ENCODE measurements at regions not wholly inside any gene's neighbourhood (a gene's known extent, or its start where the extent isn't known, plus 50 kb on each side); places are given as distances from the start of the nearest gene placed in this dataset.

DNA sequence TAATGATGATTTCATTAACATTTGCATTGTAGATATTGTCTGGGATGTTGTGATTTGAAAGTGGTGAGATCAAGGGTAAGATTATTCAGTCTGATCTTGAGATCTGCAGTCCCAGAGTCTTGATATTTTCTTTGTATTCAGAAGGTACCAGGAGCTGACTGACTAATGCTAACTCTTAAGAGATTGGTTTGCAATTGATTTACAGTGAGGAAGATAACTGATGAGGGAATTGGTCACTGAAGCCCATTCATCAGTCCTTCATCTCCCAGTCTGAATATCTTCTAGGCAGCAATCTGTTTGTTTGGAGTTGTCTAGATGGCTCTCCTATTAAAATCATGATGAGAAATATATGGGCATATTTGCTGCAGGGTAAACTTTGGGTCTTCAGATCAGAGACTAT lies 473.7 kb downstream of the ARL4A start:
- DNase-seq (ENCODE audit: insufficient read length, low spot score) (no peak), FAIRE-seq (no peak)

- FAIRE-seq, result no peak
These were observed 478.4 kb downstream of the ARL4A start for GRCh38 chr7:13165854-13166253.

DNA sequence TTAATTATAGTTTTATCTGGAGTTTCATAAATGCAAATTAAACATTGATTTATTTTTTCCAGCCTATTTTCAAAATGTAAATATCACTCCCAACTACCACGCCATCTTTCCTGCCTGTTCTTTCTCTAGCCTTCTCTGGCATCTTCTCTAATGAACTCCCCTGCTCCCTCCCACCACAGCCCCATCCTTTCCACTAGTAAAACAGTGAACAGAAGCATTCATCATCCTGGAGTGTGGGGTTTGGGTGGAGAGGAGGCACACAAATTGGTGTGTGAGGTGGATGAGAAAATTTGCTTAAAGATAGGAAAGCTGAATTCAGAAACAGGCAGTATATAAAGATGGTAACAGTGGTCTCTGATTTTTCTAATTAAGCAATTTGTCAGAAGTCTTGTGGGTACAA lies 479.4 kb downstream of the ARL4A start:
- FAIRE-seq, result no peak
- no peak for DNase-seq (ENCODE audit: insufficient read length, low spot score)

More at GRCh38 chr7:13165854-13166253, 478.4 kb downstream of the ARL4A start:
- DNase-seq (ENCODE audit: insufficient read length, low spot score), result no peak

- FAIRE-seq (no peak), DNase-seq (ENCODE audit: insufficient read length, low spot score) (no peak)
These were observed 481.9 kb downstream of the ARL4A start for GRCh38 chr7:13169356-13169755.

DNA sequence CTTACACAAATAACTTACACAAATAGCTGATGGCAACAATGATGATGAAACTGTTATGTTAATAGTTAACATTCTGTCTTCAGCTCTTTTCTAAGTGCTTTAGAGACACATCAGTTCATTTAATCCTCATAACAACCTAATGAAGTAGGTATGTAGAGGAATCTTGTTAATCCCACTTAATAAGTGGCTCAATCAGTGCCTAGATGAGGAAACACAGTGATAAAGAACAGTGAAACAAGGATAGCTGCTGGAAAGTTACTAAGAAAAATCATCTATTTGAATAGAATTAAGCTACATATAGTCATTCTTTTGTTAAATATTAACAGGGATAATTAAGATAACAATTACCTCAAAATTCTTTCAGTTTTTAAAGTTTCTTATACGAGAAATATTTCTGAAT lies 487.6 kb downstream of the ARL4A start:
- no peak for FAIRE-seq

DNA sequence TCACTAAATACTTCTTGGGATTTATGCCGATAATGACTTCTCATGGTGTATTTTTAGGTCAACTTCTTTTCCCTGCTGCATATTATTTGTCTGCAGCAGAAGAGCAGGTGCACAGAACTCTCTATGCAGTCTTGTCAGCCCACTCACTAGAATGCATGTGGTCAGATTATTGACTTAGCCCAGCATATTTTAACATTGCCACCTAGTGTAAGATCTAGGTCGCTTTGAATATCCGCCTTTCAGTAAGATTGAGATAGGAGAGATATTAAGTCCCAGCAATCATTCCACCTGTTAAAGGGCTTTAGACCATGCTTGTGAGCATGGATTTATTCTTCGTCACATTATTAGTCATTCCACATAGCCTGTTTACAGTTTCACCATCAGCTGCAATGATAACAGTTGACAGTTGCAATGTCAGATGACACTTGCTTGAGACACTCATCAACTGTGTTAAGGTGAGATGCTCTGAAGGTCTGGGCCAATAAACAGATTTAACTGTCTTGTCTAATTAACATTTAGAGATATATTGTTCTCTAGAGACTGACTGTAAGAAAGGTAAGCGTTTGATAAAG lies 491.7 kb downstream of the ARL4A start:
- DNase-seq (ENCODE audit: insufficient read length, low spot score), result no peak
- FAIRE-seq, result no peak

More for the DNA sequence above, 487.6 kb downstream of the ARL4A start:
- DNase-seq (ENCODE audit: insufficient read length, low spot score), result no peak

- DNase-seq (ENCODE audit: insufficient read length, low spot score) (no peak), FAIRE-seq (peak; percentile 40)
These were observed 492.5 kb downstream of the ARL4A start for GRCh38 chr7:13179775-13180523.

- FAIRE-seq (no peak), DNase-seq (ENCODE audit: insufficient read length, low spot score) (no peak)
These were observed 493.8 kb downstream of the ARL4A start for GRCh38 chr7:13181216-13181615.

GRCh38 chr7:13185139-13185538 lies 497.7 kb downstream of the ARL4A start:
- FAIRE-seq (no peak), DNase-seq (ENCODE audit: insufficient read length, low spot score) (no peak)

DNA sequence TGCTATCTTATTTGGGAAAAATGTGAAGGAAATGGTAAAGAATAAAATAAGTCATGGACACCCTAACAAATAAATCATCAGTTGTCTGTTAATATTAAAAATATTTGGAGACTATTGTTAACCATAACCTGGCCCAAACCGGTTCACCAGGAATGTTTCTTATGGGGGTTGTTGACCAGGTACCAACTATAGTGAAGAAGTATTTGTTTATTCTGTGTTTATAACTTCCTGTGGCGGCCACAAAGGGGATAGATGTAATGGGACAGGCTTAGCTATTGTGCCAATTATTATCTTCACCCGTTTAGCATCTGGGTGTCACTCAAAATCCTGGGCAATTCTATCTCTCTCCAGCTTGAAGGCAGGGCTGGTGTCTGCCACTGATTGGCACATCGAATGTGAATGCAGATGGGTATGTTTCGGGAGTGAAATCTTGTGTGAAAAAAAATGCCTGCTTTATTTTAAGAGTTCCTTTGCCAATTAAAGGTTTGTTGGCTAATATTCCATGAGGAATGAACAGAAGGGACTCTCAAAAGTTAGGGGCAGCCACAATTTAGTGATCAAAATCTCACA lies 500.9 kb downstream of the ARL4A start:
- FAIRE-seq, result no peak
- DNase-seq (ENCODE audit: insufficient read length, low spot score), result no peak

DNA sequence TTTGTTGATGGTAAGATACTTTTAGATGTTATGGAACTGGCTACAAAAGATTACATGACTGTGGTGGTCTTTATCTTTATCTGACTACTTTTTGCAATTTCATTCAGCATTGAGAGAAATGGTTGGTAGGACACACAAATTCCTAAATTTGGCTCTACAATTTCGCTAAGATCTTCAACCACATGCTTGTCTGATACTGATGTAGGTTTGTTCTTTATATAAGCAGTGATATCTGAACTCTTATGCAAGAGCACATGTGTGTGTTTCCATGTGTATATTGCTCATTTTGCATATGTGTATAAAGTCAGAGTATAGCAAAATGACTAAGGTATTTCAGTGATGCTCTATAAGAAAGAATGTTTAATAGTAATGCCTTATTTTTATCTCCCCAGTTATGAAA lies 501.5 kb downstream of the ARL4A start:
- DNase-seq (ENCODE audit: insufficient read length, low spot score) (no peak), FAIRE-seq (no peak)

DNA sequence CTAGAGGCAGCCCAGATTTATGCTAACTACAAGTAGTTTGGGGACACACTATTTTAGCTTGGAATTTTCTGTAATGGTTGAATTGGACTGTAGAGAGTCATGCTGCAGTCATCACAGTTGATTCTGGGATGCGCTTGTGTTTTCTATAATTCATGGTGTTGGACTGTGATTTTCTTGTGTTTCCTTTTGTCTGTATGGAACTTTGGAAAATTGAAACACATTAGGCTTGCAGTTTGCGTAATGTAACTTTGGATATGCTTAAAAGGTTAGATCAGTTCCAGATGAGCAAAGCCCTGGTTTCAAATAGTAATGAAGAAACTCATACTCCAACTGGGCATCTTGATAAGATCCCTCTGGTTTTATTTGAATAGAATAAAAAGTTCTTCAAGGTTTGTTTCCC lies 502.2 kb downstream of the ARL4A start:
- FAIRE-seq (no peak), DNase-seq (ENCODE audit: insufficient read length, low spot score) (no peak)

- FAIRE-seq, result no peak
- no peak for DNase-seq (ENCODE audit: insufficient read length, low spot score)
These were observed 510.1 kb downstream of the ARL4A start for GRCh38 chr7:13197501-13197900.

DNA sequence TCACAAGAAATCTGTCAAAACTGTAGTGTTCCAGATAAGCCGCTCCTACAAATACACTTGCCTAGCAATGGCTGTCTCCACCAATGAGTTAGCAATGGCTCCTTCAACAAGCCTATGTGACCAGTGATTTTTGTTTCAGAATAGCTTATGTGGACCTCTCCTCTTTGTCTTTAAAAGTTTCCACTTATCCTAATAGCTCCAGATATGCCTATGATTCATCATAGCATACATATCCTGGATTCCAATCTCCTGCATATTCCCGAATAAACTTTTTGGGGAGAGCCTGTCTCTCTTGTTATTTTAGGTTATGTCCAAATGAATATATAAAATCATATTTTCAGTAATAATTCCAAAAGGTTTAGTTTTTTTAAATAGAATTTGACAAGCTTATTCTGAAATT lies 510.6 kb downstream of the ARL4A start:
- no peak for FAIRE-seq
- no peak for DNase-seq (ENCODE audit: insufficient read length, low spot score)

- no peak for FAIRE-seq
These were observed 511.3 kb downstream of the ARL4A start for GRCh38 chr7:13198727-13199126.

DNA sequence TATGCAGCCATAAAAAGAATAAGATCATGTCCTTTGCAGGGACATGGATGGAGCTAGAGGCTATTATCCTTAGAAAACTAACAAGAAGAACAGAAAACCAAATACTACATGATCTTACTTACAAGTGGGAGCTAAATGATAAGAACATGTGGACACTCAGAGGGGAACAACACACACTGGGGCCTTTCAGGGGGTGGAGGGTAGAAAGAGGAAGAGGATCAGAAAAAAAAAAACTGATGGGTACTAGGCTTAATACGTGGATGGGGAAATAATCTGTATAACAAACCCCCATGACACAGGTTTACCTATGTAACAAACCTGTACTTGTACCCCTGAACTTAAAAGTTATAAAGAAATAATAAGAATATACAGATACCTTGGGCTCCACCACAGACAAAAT lies 514.2 kb downstream of the ARL4A start:
- no peak for FAIRE-seq

More at GRCh38 chr7:13198727-13199126, 511.3 kb downstream of the ARL4A start:
- DNase-seq (ENCODE audit: insufficient read length, low spot score), result no peak

DNA sequence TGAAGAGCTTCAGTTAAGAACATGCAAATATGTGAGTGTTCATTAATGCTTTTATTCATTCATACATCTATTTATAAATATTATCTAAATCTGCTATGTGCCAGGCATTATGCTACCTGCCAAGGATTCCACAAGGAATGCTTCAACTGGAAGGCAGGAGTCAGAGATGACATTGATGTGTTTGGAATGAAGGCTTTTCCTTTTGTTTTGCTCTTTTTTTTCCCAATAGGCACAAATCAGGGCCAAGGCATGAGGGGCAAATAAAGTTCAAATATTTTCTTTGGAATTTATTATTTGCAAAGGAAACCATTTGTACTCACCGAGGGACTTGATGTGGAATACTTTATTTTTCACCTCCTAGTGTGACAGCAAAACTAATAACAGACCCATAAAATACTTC lies 530.3 kb downstream of the ARL4A start:
- no peak for DNase-seq (ENCODE audit: insufficient read length, low spot score)
- no peak for FAIRE-seq

More for the DNA sequence above, 514.2 kb downstream of the ARL4A start:
- DNase-seq (ENCODE audit: insufficient read length, low spot score), result no peak

DNA sequence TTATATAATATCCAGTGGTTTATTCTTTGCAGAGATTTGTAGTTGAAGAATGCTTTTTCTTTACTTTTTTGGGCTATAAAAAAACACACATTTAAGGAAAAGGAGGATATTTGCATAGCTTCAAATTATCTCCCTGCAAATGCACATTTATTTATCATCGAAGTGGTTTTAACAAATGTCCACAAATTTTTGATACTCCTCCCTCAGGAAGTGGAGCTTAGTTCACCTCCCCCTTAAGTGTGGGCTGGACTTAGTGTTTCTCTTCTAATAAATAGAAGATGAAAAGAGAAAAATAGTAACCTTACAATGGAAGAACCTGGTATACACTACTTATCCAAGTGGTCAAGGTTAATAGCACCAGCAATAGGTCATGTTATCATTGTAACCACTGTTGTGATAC lies 537.6 kb downstream of the ARL4A start:
- DNase-seq (ENCODE audit: insufficient read length, low spot score), result no peak
- no peak for FAIRE-seq

GRCh38 chr7:13226385-13226784 lies 539.0 kb downstream of the ARL4A start:
- no peak for FAIRE-seq
- no peak for DNase-seq (ENCODE audit: insufficient read length, low spot score)

DNA sequence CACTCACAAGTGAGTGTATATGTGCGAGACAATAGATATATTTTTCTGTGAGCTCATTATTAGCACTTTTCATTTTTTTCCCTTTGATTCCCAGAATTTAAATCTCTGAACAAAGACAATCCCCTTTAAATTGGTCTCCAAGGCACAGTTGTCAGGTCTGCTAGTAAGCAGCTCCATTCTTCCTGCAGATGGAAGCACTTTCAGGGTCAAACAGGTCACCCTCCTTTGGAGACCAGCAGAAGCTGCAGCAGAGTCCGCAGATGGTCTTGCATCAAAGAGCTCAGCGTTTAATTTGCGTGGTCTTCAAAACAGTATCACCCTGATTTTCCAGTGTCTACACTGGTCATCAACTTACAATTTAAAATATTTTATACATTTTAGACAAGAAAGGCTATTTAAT lies 543.8 kb downstream of the ARL4A start:
- FAIRE-seq (no peak), DNase-seq (ENCODE audit: insufficient read length, low spot score) (no peak)

DNA sequence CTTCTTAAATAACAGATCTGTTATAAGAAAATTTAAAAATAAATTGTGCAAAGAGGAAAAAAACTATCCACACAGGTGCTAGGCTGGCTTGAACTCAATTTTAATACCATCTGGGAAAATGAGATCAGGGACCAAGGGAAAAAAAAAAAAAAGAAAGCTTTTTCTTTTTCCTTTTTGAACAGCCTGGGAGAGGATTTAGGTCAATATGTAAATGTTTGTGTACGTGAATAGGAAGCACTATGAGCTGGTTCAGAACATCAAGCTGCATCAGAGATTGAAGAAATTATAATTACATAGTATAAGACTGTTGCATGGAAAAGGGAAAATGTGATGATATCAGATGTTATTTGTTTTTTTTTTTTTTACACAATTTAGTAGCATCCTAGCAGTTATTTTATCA lies 548.0 kb downstream of the ARL4A start:
- FAIRE-seq, result no peak
- DNase-seq (ENCODE audit: insufficient read length, low spot score), result no peak

GRCh38 chr7:13236026-13236425 lies 548.6 kb downstream of the ARL4A start:
- DNase-seq (ENCODE audit: insufficient read length, low spot score), result no peak
- no peak for FAIRE-seq

Measured in HTR-8/SVneo (cell line).